Cardiac fibroblast (primary cell): ENCODE measurements at regions not wholly inside any gene's neighbourhood (a gene's known extent, or its start where the extent isn't known, plus 50 kb on each side); places are given as distances from the start of the nearest gene placed in this dataset.

Experiments
- DNase-seq, 2 donors: peaks; one replicate each; pipeline versions ENCODE4 v3.0.0 to v3.0.0-alpha.2; 2010; ENCODE audit warnings: low read depth in 2 of 2
- H3K4me3 ChIP-seq, 2 donors: replicated peaks in 1 of 2; 1 replicate in 1 of 2; 2 replicates in 1 of 2; pipeline ENCODE4 v1.5.1; 2011; ENCODE audit warnings: low read depth in 2 of 2, low read length in 2 of 2, mild to moderate bottlenecking in 2 of 2, moderate library complexity in 1 of 2
- CTCF ChIP-seq: IDR thresholded peaks from one replicate; pipeline ENCODE4 v1.5.1; 2011; ENCODE audit warnings: low read depth, mild to moderate bottlenecking, low read length, inconsistent platforms

GRCh38 chr9:93390953-93391515 lies 60.5 kb upstream of the FAM120A start:
- no peak overlapping the region for H3K4me3 ChIP-seq
- no peak for DNase-seq
- no peak for TF ChIP-seq CTCF

GRCh38 chr9:93391898-93392297 lies 59.6 kb upstream of the FAM120A start:
- no peak for DNase-seq
- TF ChIP-seq CTCF = no peak
- H3K4me3 ChIP-seq = no peak overlapping the region

GRCh38 chr9:93392974-93393373 lies 58.5 kb upstream of the FAM120A start:
- H3K4me3 ChIP-seq = no peak overlapping the region
- TF ChIP-seq CTCF = no peak
- DNase-seq = no peak
